Mesendoderm (in vitro differentiated cells): ENCODE measurements at regions not wholly inside any gene's neighbourhood (a gene's known extent, or its start where the extent isn't known, plus 50 kb on each side); places are given as distances from the start of the nearest gene placed in this dataset.

Experiments used
- DNase-seq: peaks from one replicate; pipeline ENCODE4 v3.0.0; 2013
- H2AK5ac ChIP-seq: 2 replicates; pipeline ENCODE4 v1.6.1; 2013; ENCODE audit warnings: low read length, inconsistent platforms
- H2BK120ac ChIP-seq: 2 replicates; pipeline ENCODE4 v1.6.1; 2013; ENCODE audit warnings: low read depth, mild to moderate bottlenecking, low read length, moderate library complexity, mixed read lengths
- H2BK15ac ChIP-seq: replicated peaks from 2 replicates; pipeline ENCODE4 v1.6.1; 2013; ENCODE audit warnings: low read depth, mild to moderate bottlenecking, moderate library complexity
- H2BK5ac ChIP-seq: 2 replicates; pipeline ENCODE4 v1.6.1; 2013; ENCODE audit warnings: low read length, inconsistent platforms
- H3K18ac ChIP-seq: 2 replicates; pipeline ENCODE4 v1.6.1; 2013; ENCODE audit warnings: mild to moderate bottlenecking, low read length, mixed read lengths
- H3K23ac ChIP-seq: one replicate; pipeline ENCODE4 v1.6.1; 2013; ENCODE audit warnings: low read length
- H3K27ac ChIP-seq: 2 replicates; pipeline ENCODE4 v1.5.1; 2013; ENCODE audit warnings: low read depth, mild to moderate bottlenecking, inconsistent platforms, low read length, moderate library complexity
- H3K27me3 ChIP-seq: 2 replicates; pipeline ENCODE4 v1.6.1; 2013; ENCODE audit warnings: low read length, control low read depth, mild to moderate bottlenecking, inconsistent platforms; ENCODE audit not compliant: insufficient read depth, poor library complexity
- H3K36me3 ChIP-seq: 2 replicates; pipeline ENCODE4 v1.6.1; 2013; ENCODE audit warnings: low read length, inconsistent platforms; ENCODE audit not compliant: control insufficient read depth, insufficient read depth
- H3K4ac ChIP-seq: one replicate; pipeline ENCODE4 v1.6.1; 2013; ENCODE audit warnings: low read depth, mild to moderate bottlenecking, low read length, moderate library complexity
- H3K4me1 ChIP-seq: 2 replicates; pipeline ENCODE4 v1.6.1; 2013; ENCODE audit warnings: low read depth, low read length, inconsistent platforms; ENCODE audit not compliant: control insufficient read depth
- H3K4me2 ChIP-seq: 2 replicates; pipeline ENCODE4 v1.6.1; 2013; ENCODE audit warnings: low read length
- H3K4me3 ChIP-seq: 2 replicates; pipeline ENCODE4 v1.5.1; 2013; ENCODE audit warnings: mild to moderate bottlenecking, low read length
- H3K56ac ChIP-seq: one replicate; pipeline ENCODE4 v1.6.1; 2013; ENCODE audit warnings: low read length
- H3K79me1 ChIP-seq: 2 replicates; pipeline ENCODE4 v1.6.1; 2013; ENCODE audit warnings: low read length, inconsistent platforms
- H3K79me2 ChIP-seq: 2 replicates; pipeline ENCODE4 v1.6.1; 2013; ENCODE audit warnings: mild to moderate bottlenecking, low read length; ENCODE audit not compliant: control insufficient read depth, insufficient read depth
- H3K9ac ChIP-seq: 2 replicates; pipeline ENCODE4 v1.6.1; 2013; ENCODE audit warnings: low read length, inconsistent platforms
- H4K5ac ChIP-seq: one replicate; pipeline ENCODE4 v1.6.1; 2013; ENCODE audit warnings: low read length
- H4K8ac ChIP-seq: one replicate; pipeline ENCODE4 v1.6.1; 2013; ENCODE audit warnings: low read depth, mild to moderate bottlenecking, control low read depth, low read length, moderate library complexity
- WGBS: extraction: QIAGEN DNeasy Blood & Tissue Kit; methylation state at CpG from one replicate; pipeline ENCODE4 v1.1.7; 2013; ENCODE audit warnings: low lambda C conversion rate, missing lambda C conversion rate; ENCODE audit not compliant: insufficient coverage; ENCODE audit errors: extremely low coverage; 5-methylcytosine and 5-hydroxymethylcytosine counted together

- Histone ChIP-seq H3K27me3 (no peaks in the 10 kb centered on the region), H3K23ac (no peak overlapping the region), H3K4me3 (no peak overlapping the region), H3K4me2 (no peak overlapping the region), H3K18ac (peak overlapping the region; percentile 87), H3K79me2 (no peaks in the 10 kb centered on the region), H2AK5ac (no peak overlapping the region), H3K4ac (no peak overlapping the region), H3K79me1 (no peaks in the 10 kb centered on the region), H2BK5ac (peak overlapping the region; percentile 93), H3K4me1 (peaks cover 9% of the 10 kb centered on the region), H3K27ac (peak overlapping the region; percentile 81), H2BK120ac (peak overlapping the region; percentile 45), H3K36me3 (no peaks in the 10 kb centered on the region), H4K8ac (peak overlapping the region; percentile 39), H4K5ac (no peak overlapping the region), H2BK15ac (peak overlapping the region; percentile 19), H3K9ac (peak overlapping the region; percentile 41), H3K56ac (peak overlapping the region; percentile 29)
- WGBS: no CpG with 5 or more reads among the region's 3 CpGs
- peak; percentile 84 for DNase-seq
Observed at GRCh38 chr5:16392718-16393117, 72.9 kb downstream of the ZNF622 start.

GRCh38 chr5:16391858-16392649 is 73.5 kb downstream of the ZNF622 start:
- Histone ChIP-seq H3K27me3 (no peaks in the 10 kb centered on the region), H3K9ac (peak overlapping the region; percentile 41), H4K8ac (peak overlapping the region; percentile 39), H3K4me3 (no peak overlapping the region), H2BK5ac (peak overlapping the region; percentile 93), H2AK5ac (no peak overlapping the region), H3K4ac (no peak overlapping the region), H3K4me2 (no peak overlapping the region), H2BK120ac (peak overlapping the region; percentile 45), H2BK15ac (peak overlapping the region; percentile 19), H3K23ac (no peak overlapping the region), H3K4me1 (peaks cover 9% of the 10 kb centered on the region), H3K18ac (peak overlapping the region; percentile 87), H4K5ac (no peak overlapping the region), H3K79me2 (no peaks in the 10 kb centered on the region), H3K36me3 (no peaks in the 10 kb centered on the region), H3K79me1 (no peaks in the 10 kb centered on the region), H3K56ac (peak overlapping the region; percentile 29), H3K27ac (peak overlapping the region; percentile 81)
- no CpG with 5 or more reads among the region's 8 CpGs for WGBS
- DNase-seq: peak; percentile 52

GRCh38 chr5:16390825-16391224 is 74.8 kb downstream of the ZNF622 start:
- peak overlapping the region; percentile 85 for H2BK15ac ChIP-seq
- no peak for DNase-seq
- no peak overlapping the region for H2BK120ac ChIP-seq
- H3K79me2 ChIP-seq: no peaks in the 10 kb centered on the region
- H3K4me1 ChIP-seq: peaks cover 9% of the 10 kb centered on the region
- H4K8ac ChIP-seq: no peak overlapping the region
- WGBS: no CpG with 5 or more reads among the region's 1 CpG
- no peak overlapping the region for H2BK5ac ChIP-seq
- H4K5ac ChIP-seq: no peak overlapping the region
- no peaks in the 10 kb centered on the region for H3K27me3 ChIP-seq
- H2AK5ac ChIP-seq: no peak overlapping the region
- H3K36me3 ChIP-seq: no peaks in the 10 kb centered on the region
- no peaks in the 10 kb centered on the region for H3K79me1 ChIP-seq
- no peak overlapping the region for H3K4me3 ChIP-seq
- H3K18ac ChIP-seq: no peak overlapping the region
- H3K27ac ChIP-seq: no peak overlapping the region
- no peak overlapping the region for H3K4me2 ChIP-seq
- no peak overlapping the region for H3K56ac ChIP-seq
- no peak overlapping the region for H3K23ac ChIP-seq
- no peak overlapping the region for H3K4ac ChIP-seq
- no peak overlapping the region for H3K9ac ChIP-seq

GRCh38 chr5:16385516-16386090 is 80.0 kb downstream of the ZNF622 start:
- Histone ChIP-seq H2AK5ac (no peak overlapping the region), H3K79me1 (no peaks in the 10 kb centered on the region), H3K27me3 (no peaks in the 10 kb centered on the region), H3K27ac (no peak overlapping the region), H4K8ac (no peak overlapping the region), H3K18ac (no peak overlapping the region), H3K4me3 (no peak overlapping the region), H2BK15ac (no peak overlapping the region), H3K9ac (no peak overlapping the region), H3K4me1 (no peaks in the 10 kb centered on the region), H3K56ac (no peak overlapping the region), H4K5ac (no peak overlapping the region), H3K79me2 (no peaks in the 10 kb centered on the region), H3K36me3 (no peaks in the 10 kb centered on the region), H2BK120ac (no peak overlapping the region), H3K4me2 (no peak overlapping the region), H3K4ac (no peak overlapping the region), H3K23ac (no peak overlapping the region), H2BK5ac (no peak overlapping the region)
- WGBS: no CpG with 5 or more reads among the region's 3 CpGs
- DNase-seq: no peak

- Histone ChIP-seq H3K36me3 (no peaks in the 10 kb centered on the region), H3K4me1 (no peaks in the 10 kb centered on the region), H4K8ac (no peak overlapping the region), H3K4ac (no peak overlapping the region), H4K5ac (no peak overlapping the region), H2BK15ac (no peak overlapping the region), H3K79me2 (no peaks in the 10 kb centered on the region), H3K56ac (no peak overlapping the region), H3K27ac (no peak overlapping the region), H3K4me2 (no peak overlapping the region), H3K4me3 (no peak overlapping the region), H3K27me3 (no peaks in the 10 kb centered on the region), H3K9ac (no peak overlapping the region), H2AK5ac (no peak overlapping the region), H3K79me1 (no peaks in the 10 kb centered on the region), H3K18ac (no peak overlapping the region), H2BK5ac (no peak overlapping the region), H2BK120ac (no peak overlapping the region), H3K23ac (no peak overlapping the region)
- 100% methylated on average over 1 of the region's 4 CpGs for WGBS
- no peak for DNase-seq
Observed at GRCh38 chr5:16384804-16385203, 80.8 kb downstream of the ZNF622 start.
